Uterus (tissue), 3 donors: ENCODE measurements at regions not wholly inside any gene's neighbourhood (a gene's known extent, or its start where the extent isn't known, plus 50 kb on each side); places are given as distances from the start of the nearest gene placed in this dataset.

Experiments
- DNase-seq, 2 donors: peaks; one replicate each; pipeline ENCODE4 v3.0.0-alpha.2; 2019 to 2020
- H3K27ac ChIP-seq, 2 donors: fragments of 200-600 bp; sonication (generic); 1 replicate in 1 of 2; 2 replicates in 1 of 2; pipeline ENCODE4 v1.5.1; 2016 to 2018
- H3K27me3 ChIP-seq, 2 donors: fragments of 200-600 bp; sonication (generic); one replicate each; pipeline ENCODE4 v1.5.1; 2018 to 2019; ENCODE audit warnings: control low read depth in 1 of 2
- H3K36me3 ChIP-seq, 2 donors: fragments of 200-600 bp; sonication (generic); one replicate each; pipeline ENCODE4 v1.5.1; 2019; ENCODE audit warnings: control low read depth in 1 of 2
- H3K4me1 ChIP-seq, 2 donors: fragments of 200-600 bp; sonication (generic); one replicate each; pipeline ENCODE4 v1.5.1; 2018 to 2019; ENCODE audit warnings: control low read depth in 1 of 2
- H3K4me3 ChIP-seq, 2 donors: fragments of 200-600 bp; sonication (generic); 1 replicate in 1 of 2; 2 replicates in 1 of 2; pipeline ENCODE4 v1.5.1; 2018 to 2019; ENCODE audit warnings: mild to moderate bottlenecking in 1 of 2
- H3K9me3 ChIP-seq, 2 donors: fragments of 200-600 bp; sonication (generic); one replicate each; pipeline ENCODE4 v1.5.1; 2019; ENCODE audit warnings: control low read depth in 1 of 2
- CTCF ChIP-seq, 4 experiments: fragments of 200-600 bp in 2 of 4; fragments of 450-650 bp in 2 of 4; sonication (generic) in 2 of 4; IDR thresholded peaks; one replicate each; pipeline ENCODE4 v1.5.1; 2016 to 2019; ENCODE audit warnings: antibody characterized with exemption in 4 of 4, mild to moderate bottlenecking in 2 of 4, moderate library complexity in 1 of 4
- POLR2A ChIP-seq, 2 donors: fragments of 450-650 bp; IDR thresholded peaks; one replicate each; pipeline ENCODE4 v1.6.1; 2016; ENCODE audit warnings: antibody characterized with exemption in 2 of 2, mild to moderate bottlenecking in 1 of 2, moderate library complexity in 1 of 2
- intact Hi-C: fragments of 100-400 bp; cut with DNase I; formaldehyde crosslinking; loops from one replicate; pipeline ENCODE4 v1.15.1; 2023; ENCODE audit warnings: low total_unique reads
- donor health status: DM: yes; HTN: yes; CAD: no.

GRCh38 chr3:184632551-184633236, 71.1 kb downstream of the EPHB3 start:
- no peaks in the 10 kb centered on the region for H3K36me3 ChIP-seq
- H3K9me3 ChIP-seq: no peaks in the 10 kb centered on the region
- intact Hi-C loops: no loop called here
- no peak overlapping the region for H3K4me3 ChIP-seq
- H3K27me3 ChIP-seq: no peaks in the 10 kb centered on the region
- no peak for DNase-seq
- H3K4me1 ChIP-seq: no peaks in the 10 kb centered on the region
- TF ChIP-seq CTCF (IDR thresholded peaks at IDR 0.05) (no peak), POLR2A (IDR thresholded peaks at IDR 0.05) (no peak)
- H3K27ac ChIP-seq: no peak overlapping the region
